ENCODE measurements at regions not wholly inside any gene's neighbourhood (a gene's known extent, or its start where the extent isn't known, plus 50 kb on each side); places are given as distances from the start of the nearest gene placed in this dataset.

DNA sequence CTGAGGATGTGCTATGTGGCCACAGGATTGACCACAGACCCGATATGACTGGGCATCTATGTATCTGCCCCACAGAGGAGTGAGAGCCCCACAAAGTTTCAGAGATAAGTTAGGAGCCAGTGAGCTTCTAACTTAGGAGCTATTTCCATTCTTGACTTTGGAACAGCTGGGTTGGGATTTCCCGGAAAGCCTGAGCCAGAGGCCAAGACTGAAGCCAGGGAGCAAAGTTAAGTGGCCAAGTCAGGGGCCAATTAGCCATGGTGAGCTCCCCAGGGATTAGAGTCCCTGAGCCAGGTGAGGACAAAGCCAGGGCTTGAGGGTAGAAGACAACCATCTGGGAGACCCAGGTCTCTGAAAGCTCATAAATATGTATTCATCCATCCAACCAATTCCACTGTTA lies 143.6 kb downstream of the MAFB start:
- H3K4me1 ChIP-seq (replicated peaks in 1 of 4; ENCODE audit: control insufficient read depth in 3 of 4, insufficient read depth in 4 of 4, low read length in 3 of 4), result no peaks in the 10 kb centered on the region
- H4K20me1 ChIP-seq (replicated peaks in 1 of 2; ENCODE audit: control insufficient read depth in 1 of 2, insufficient read depth in 2 of 2, low read length in 2 of 2), result peaks cover 0 to 3% of the 10 kb centered on the region in 2 experiments
- H3K23ac ChIP-seq (ENCODE audit: insufficient read length), result no peak overlapping the region
- H2BK5ac ChIP-seq (ENCODE audit: low read depth, low read length), result no peak overlapping the region
- no peaks in the 10 kb centered on the region; a peak in 1 of 7 replicates for H3K27me3 ChIP-seq (replicated peaks in 1 of 4; ENCODE audit: control insufficient read depth in 3 of 4, extremely low read depth in 1 of 4, insufficient read depth in 3 of 4, low read length in 3 of 4)
- no peak overlapping the region for H4K8ac ChIP-seq (ENCODE audit: extremely low read depth, insufficient read depth, low read length)
- no peaks in the 10 kb centered on the region for H3K36me3 ChIP-seq (ENCODE audit: control insufficient read depth in 2 of 4, insufficient read depth in 4 of 4, low read length in 3 of 4)
- H3K14ac ChIP-seq (ENCODE audit: insufficient read length), result no peak overlapping the region
- H3K27ac ChIP-seq (ENCODE audit: low read depth, low read length), result no peak overlapping the region
- no peak overlapping the region for H2AFZ ChIP-seq (ENCODE audit: low read length)
- FAIRE-seq (no peak), DNase-seq (ENCODE audit: low read depth in 1 of 2, low spot score in 2 of 2) (no peak)
- no peak overlapping the region for H4K5ac ChIP-seq (ENCODE audit: insufficient read length, low read depth, low read length)
- H3K18ac ChIP-seq (ENCODE audit: extremely low read depth, low read length), result no peak overlapping the region
- ChIA-PET POLR2A (ENCODE audit: partially characterized antibody) (no interaction called here), CTCF (ENCODE audit: partially characterized antibody) (interaction anchor here (1.0 to 1.3 kb wide), 4 partner anchors 9 to 672 kb away, joined by 3 to 4 read pairs (median 3); no protein-coding TSS in a partner anchor)
- no peaks in the 10 kb centered on the region for H3K79me1 ChIP-seq (ENCODE audit: low read depth, low read length)
- H3K4me2 ChIP-seq (ENCODE audit: insufficient read depth in 1 of 2, low read depth in 2 of 2, low read length in 2 of 2), result no peak overlapping the region
- H4K91ac ChIP-seq (replicated peaks; ENCODE audit: insufficient read length, low read length), result no peak overlapping the region
- H3K9ac ChIP-seq (replicated peaks in 1 of 4; ENCODE audit: extremely low read depth in 1 of 4, low read depth in 3 of 4, low read length in 3 of 4), result no peak overlapping the region
- H3K4me3 ChIP-seq (ENCODE audit: extremely low read depth in 1 of 4, insufficient read depth in 2 of 4, low read depth in 3 of 4, low read length in 4 of 4), result no peak overlapping the region
- no peaks in the 10 kb centered on the region for H3K79me2 ChIP-seq (ENCODE audit: control insufficient read depth in 1 of 2, insufficient read depth in 2 of 2, low read length in 2 of 2)
- no peak overlapping the region for H3K56ac ChIP-seq (replicated peaks; ENCODE audit: insufficient read length, low read depth, low read length)
- no peak overlapping the region for H2BK120ac ChIP-seq (replicated peaks; ENCODE audit: low read depth, low read length)
- no peak overlapping the region for H3K4ac ChIP-seq (replicated peaks; ENCODE audit: insufficient read length, low read depth, low read length)
- H2BK15ac ChIP-seq (ENCODE audit: low read length), result no peak overlapping the region
- H3K9me3 ChIP-seq (ENCODE audit: insufficient read depth in 2 of 2, low read depth in 1 of 2, low read length in 1 of 2), result no peaks in the 10 kb centered on the region
- no peak overlapping the region for H2BK12ac ChIP-seq (ENCODE audit: low read depth, low read length)
- no peaks in the 10 kb centered on the region for H3K23me2 ChIP-seq (ENCODE audit: low read depth, low read length)
- no peak overlapping the region for H2AK5ac ChIP-seq (ENCODE audit: low read depth, low read length)
- WGBS, 2 experiments (ENCODE audit: extremely low coverage in 1 of 2, insufficient coverage in 1 of 2, insufficient read length in 1 of 2, insufficient replicate concordance in 2 of 2, low coverage in 1 of 2, low lambda C conversion rate in 2 of 2, missing lambda C conversion rate in 1 of 2), result 90% methylated on average over 2 of the region's 2 CpGs; no CpG with 5 or more reads in 1 of the 2 experiments
- H2BK20ac ChIP-seq (ENCODE audit: low read length), result no peak overlapping the region
- TF ChIP-seq ZNF274 (IDR thresholded peaks at IDR 0.05; ENCODE audit: borderline replicate concordance, extremely low read depth, low read length), result no peak
